ENCODE measurements at regions not wholly inside any gene's neighbourhood (a gene's known extent, or its start where the extent isn't known, plus 50 kb on each side); places are given as distances from the start of the nearest gene placed in this dataset.

DNA sequence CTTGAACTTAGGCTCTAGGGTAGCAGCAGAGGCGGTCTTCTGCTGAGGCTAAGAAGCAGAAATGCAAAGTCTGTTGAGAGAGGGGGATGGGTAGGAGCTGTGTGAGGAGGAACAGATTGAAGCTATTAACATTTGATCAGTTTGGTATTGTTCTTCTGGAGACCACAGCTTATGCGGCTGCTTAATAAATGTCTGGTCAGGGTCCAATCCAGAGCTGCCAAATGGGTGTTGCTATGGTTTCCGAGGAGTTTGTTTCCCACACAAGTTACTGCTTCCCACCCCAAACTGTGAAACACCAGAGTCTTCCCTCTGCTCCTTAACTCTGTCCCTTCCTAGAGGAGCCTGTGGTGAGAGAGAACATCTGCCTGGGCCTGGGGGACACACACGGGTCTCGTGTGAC, 142.2 kb upstream of the KLF4 start (continued):
- TF ChIP-seq, protein P1, sequence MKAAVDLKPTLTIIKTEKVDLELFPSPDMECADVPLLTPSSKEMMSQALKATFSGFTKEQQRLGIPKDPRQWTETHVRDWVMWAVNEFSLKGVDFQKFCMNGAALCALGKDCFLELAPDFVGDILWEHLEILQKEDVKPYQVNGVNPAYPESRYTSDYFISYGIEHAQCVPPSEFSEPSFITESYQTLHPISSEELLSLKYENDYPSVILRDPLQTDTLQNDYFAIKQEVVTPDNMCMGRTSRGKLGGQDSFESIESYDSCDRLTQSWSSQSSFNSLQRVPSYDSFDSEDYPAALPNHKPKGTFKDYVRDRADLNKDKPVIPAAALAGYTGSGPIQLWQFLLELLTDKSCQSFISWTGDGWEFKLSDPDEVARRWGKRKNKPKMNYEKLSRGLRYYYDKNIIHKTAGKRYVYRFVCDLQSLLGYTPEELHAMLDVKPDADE (IDR thresholded peaks at IDR 0.05), result no peak
- no peak for TF ChIP-seq ZNF114 (CRISPR knock-in tag; IDR thresholded peaks at IDR 0.05)
- TF ChIP-seq STAT1 (IDR thresholded peaks at IDR 0.05; ENCODE audit: unreplicated experiment), result no peak
- TF ChIP-seq POLR2AphosphoS5 (IDR thresholded peaks at IDR 0.05; ENCODE audit: low read depth), result no peak
- TF ChIP-seq EZH2phosphoT487 (IDR thresholded peaks at IDR 0.05; ENCODE audit: unreplicated experiment), result no peak
- no peak for TF ChIP-seq ZNF331 (CRISPR knock-in tag; IDR thresholded peaks at IDR 0.05; ENCODE audit: low read depth)

DNA sequence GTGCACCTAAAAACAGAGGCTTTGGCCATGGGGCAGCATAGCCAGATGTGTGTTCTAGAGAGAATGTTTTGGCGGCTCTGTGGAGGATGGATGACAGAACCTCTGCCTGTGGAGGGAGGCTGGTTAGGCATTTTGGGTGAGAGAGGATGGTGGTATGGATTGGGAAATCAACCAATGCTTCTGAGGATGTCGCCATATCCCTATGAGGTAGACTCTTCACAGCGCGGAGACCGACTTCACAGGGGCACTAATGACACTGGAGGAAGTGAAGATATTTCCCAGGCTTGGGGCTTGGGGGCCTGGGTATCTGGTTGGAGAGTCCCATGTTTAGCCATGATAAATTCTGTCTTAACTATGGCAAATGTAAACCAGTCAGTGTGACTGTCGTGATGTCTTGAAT, 140.6 kb upstream of the KLF4 start:
- no peaks in the 10 kb centered on the region for H3K79me2 ChIP-seq (replicated peaks; ENCODE audit: insufficient read depth)
- H3K4me2 ChIP-seq, result no peak overlapping the region
- H3K9me2 ChIP-seq (ENCODE audit: insufficient read depth), result peaks cover 8% of the 10 kb centered on the region; the same call in 1 of the 2 replicates
- H2AFZ ChIP-seq, result no peak overlapping the region
- no peak overlapping the region for H3K4me3 ChIP-seq
- H3K9me3 Mint-ChIP-seq, result no peaks in the 10 kb centered on the region; the same call in 2 of the 3 replicates
- H3F3A ChIP-seq (replicated peaks; ENCODE audit: low read depth), result no peaks in the 10 kb centered on the region; the same call in 1 of the 2 replicates
- H3K4me1 Mint-ChIP-seq, result peaks cover 44% of the 10 kb centered on the region
- TF ChIP-seq CREB1 (CRISPR knock-in tag; IDR thresholded peaks at IDR 0.05; ENCODE audit: low read depth), result no peak
- TF ChIP-seq JUNB (IDR thresholded peaks at IDR 0.05; ENCODE audit: unreplicated experiment), result no peak
- TF ChIP-seq, protein P1 (IDR thresholded peaks at IDR 0.05), result no peak
- no peak for TF ChIP-seq POLR2AphosphoS5 (IDR thresholded peaks at IDR 0.05; ENCODE audit: low read depth)
- TF ChIP-seq STAT1 (IDR thresholded peaks at IDR 0.05; ENCODE audit: unreplicated experiment), result no peak
- no peak for TF ChIP-seq ZNF114 (CRISPR knock-in tag; IDR thresholded peaks at IDR 0.05)
- TF ChIP-seq ZNF331 (CRISPR knock-in tag; IDR thresholded peaks at IDR 0.05; ENCODE audit: low read depth), result no peak
- TF ChIP-seq EZH2phosphoT487 (IDR thresholded peaks at IDR 0.05; ENCODE audit: unreplicated experiment), result no peak
- TF ChIP-seq, protein P2, sequence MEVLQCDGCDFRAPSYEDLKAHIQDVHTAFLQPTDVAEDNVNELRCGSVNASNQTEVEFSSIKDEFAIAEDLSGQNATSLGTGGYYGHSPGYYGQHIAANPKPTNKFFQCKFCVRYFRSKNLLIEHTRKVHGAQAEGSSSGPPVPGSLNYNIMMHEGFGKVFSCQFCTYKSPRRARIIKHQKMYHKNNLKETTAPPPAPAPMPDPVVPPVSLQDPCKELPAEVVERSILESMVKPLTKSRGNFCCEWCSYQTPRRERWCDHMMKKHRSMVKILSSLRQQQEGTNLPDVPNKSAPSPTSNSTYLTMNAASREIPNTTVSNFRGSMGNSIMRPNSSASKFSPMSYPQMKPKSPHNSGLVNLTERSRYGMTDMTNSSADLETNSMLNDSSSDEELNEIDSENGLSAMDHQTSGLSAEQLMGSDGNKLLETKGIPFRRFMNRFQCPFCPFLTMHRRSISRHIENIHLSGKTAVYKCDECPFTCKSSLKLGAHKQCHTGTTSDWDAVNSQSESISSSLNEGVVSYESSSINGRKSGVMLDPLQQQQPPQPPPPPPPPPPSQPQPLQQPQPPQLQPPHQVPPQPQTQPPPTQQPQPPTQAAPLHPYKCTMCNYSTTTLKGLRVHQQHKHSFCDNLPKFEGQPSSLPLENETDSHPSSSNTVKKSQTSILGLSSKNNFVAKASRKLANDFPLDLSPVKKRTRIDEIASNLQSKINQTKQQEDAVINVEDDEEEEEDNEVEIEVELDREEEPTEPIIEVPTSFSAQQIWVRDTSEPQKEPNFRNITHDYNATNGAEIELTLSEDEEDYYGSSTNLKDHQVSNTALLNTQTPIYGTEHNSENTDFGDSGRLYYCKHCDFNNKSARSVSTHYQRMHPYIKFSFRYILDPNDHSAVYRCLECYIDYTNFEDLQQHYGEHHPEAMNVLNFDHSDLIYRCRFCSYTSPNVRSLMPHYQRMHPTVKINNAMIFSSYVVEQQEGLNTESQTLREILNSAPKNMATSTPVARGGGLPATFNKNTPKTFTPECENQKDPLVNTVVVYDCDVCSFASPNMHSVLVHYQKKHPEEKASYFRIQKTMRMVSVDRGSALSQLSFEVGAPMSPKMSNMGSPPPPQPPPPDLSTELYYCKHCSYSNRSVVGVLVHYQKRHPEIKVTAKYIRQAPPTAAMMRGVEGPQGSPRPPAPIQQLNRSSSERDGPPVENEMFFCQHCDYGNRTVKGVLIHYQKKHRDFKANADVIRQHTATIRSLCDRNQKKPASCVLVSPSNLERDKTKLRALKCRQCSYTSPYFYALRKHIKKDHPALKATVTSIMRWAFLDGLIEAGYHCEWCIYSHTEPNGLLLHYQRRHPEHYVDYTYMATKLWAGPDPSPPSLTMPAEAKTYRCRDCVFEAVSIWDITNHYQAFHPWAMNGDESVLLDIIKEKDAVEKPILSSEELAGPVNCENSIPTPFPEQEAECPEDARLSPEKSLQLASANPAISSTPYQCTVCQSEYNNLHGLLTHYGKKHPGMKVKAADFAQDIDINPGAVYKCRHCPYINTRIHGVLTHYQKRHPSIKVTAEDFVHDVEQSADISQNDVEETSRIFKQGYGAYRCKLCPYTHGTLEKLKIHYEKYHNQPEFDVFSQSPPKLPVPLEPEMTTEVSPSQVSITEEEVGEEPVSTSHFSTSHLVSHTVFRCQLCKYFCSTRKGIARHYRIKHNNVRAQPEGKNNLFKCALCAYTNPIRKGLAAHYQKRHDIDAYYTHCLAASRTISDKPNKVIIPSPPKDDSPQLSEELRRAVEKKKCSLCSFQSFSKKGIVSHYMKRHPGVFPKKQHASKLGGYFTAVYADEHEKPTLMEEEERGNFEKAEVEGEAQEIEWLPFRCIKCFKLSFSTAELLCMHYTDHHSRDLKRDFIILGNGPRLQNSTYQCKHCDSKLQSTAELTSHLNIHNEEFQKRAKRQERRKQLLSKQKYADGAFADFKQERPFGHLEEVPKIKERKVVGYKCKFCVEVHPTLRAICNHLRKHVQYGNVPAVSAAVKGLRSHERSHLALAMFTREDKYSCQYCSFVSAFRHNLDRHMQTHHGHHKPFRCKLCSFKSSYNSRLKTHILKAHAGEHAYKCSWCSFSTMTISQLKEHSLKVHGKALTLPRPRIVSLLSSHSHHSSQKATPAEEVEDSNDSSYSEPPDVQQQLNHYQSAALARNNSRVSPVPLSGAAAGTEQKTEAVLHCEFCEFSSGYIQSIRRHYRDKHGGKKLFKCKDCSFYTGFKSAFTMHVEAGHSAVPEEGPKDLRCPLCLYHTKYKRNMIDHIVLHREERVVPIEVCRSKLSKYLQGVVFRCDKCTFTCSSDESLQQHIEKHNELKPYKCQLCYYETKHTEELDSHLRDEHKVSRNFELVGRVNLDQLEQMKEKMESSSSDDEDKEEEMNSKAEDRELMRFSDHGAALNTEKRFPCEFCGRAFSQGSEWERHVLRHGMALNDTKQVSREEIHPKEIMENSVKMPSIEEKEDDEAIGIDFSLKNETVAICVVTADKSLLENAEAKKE (CRISPR knock-in tag; IDR thresholded peaks at IDR 0.05), result no peak
- TF ChIP-seq NANOG (IDR thresholded peaks at IDR 0.05; ENCODE audit: borderline replicate concordance), result no peak
- no peak for DNase-seq (ENCODE audit: low spot score)
- peaks cover 22% of the 10 kb centered on the region for H3K4me1 ChIP-seq (ENCODE audit: insufficient read depth)
- H3K27me3 Mint-ChIP-seq (ENCODE audit: insufficient read depth, low read depth, poor library complexity), result peaks cover 14% of the 10 kb centered on the region
- H3K36me3 Mint-ChIP-seq (ENCODE audit: low read depth), result no peaks in the 10 kb centered on the region
- H3K27me3 ChIP-seq (ENCODE audit: insufficient read depth), result no peaks in the 10 kb centered on the region
- H3K36me3 ChIP-seq (ENCODE audit: insufficient read depth), result no peaks in the 10 kb centered on the region
- ATAC-seq, result no peak
- no peak overlapping the region for H3K27ac Mint-ChIP-seq
- no peak overlapping the region for H3K4me3 Mint-ChIP-seq
- no peaks in the 10 kb centered on the region for H4K20me1 ChIP-seq (replicated peaks; ENCODE audit: insufficient read depth)
- H3K27ac ChIP-seq (ENCODE audit: low read depth), result no peak overlapping the region

Measured in GM23338 (cell line).